ENCODE measurements at regions not wholly inside any gene's neighbourhood (a gene's known extent, or its start where the extent isn't known, plus 50 kb on each side); places are given as distances from the start of the nearest gene placed in this dataset.

DNA sequence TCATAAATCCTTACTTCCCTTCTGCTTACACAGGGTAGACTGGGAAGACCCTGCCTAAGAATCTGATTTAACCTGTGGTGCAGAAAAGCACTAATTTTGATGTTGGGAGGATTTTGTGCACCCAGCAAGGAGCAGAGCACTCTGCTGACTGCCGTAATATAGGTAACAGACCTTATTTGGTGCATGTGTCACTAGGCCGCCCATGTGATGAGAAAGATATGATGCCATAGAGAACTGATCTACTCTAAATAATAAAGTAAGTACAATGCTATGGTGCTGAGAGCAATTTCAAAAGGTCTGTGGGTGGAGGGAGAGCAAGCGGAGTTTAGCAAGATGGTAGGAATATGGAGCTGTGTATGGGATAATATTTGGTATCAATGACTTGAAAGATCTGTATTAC lies 1663.6 kb upstream of the SEL1L start:
- FAIRE-seq = no peak
- H3K27me3 ChIP-seq (ENCODE audit: control insufficient read depth in 2 of 2, insufficient read depth in 2 of 2, low read length in 2 of 2) = no peaks in the 10 kb centered on the region
- H3K9me3 ChIP-seq (replicated peaks; ENCODE audit: control insufficient read depth, insufficient read depth, low read length) = no peaks in the 10 kb centered on the region
- no TSS peak for BruUV-seq (replicated peaks)
- H2AFZ ChIP-seq (ENCODE audit: low read depth, low read length) = no peak overlapping the region
- H3K36me3 ChIP-seq (ENCODE audit: control insufficient read depth in 2 of 2, extremely low read depth in 1 of 2, insufficient read depth in 2 of 2, low read length in 2 of 2) = no peaks in the 10 kb centered on the region
- POLR2A ChIA-PET = no interaction called here
- no peaks in the 10 kb centered on the region for H3K4me1 ChIP-seq (ENCODE audit: control insufficient read depth, extremely low read depth, insufficient read depth, low read length)
- H4K20me1 ChIP-seq (replicated peaks; ENCODE audit: control insufficient read depth, extremely low read depth, insufficient read depth, low read length) = no peaks in the 10 kb centered on the region
- dilution Hi-C loops (cut with MboI; ENCODE audit: extremely low pct_ligation_motif_present, low sequenced_read_pairs) = no loop called here
- DNase-seq (ENCODE audit: low read depth, low spot score) = no peak
- CTCF ChIA-PET = no interaction called here
- no peaks in the 10 kb centered on the region for H3K79me2 ChIP-seq (ENCODE audit: control insufficient read depth, insufficient read depth, low read length)
- H3K27ac ChIP-seq (ENCODE audit: insufficient read depth, low read depth, low read length) = no peak overlapping the region
- H3K9me1 ChIP-seq (replicated peaks; ENCODE audit: control insufficient read depth, extremely low read depth, insufficient read depth, low read length) = no peaks in the 10 kb centered on the region
- TF ChIP-seq, protein P1, sequence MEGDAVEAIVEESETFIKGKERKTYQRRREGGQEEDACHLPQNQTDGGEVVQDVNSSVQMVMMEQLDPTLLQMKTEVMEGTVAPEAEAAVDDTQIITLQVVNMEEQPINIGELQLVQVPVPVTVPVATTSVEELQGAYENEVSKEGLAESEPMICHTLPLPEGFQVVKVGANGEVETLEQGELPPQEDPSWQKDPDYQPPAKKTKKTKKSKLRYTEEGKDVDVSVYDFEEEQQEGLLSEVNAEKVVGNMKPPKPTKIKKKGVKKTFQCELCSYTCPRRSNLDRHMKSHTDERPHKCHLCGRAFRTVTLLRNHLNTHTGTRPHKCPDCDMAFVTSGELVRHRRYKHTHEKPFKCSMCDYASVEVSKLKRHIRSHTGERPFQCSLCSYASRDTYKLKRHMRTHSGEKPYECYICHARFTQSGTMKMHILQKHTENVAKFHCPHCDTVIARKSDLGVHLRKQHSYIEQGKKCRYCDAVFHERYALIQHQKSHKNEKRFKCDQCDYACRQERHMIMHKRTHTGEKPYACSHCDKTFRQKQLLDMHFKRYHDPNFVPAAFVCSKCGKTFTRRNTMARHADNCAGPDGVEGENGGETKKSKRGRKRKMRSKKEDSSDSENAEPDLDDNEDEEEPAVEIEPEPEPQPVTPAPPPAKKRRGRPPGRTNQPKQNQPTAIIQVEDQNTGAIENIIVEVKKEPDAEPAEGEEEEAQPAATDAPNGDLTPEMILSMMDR (IDR thresholded peaks at IDR 0.05; ENCODE audit: extremely low read depth in 1 of 2, insufficient read depth in 1 of 2, low read depth in 1 of 2, low read length in 2 of 2) = no peak
- TF ChIP-seq POLR2A (IDR thresholded peaks at IDR 0.05; ENCODE audit: low read depth, low read length) (no peak), MYC (IDR thresholded peaks at IDR 0.05; ENCODE audit: low read depth, low read length) (no peak), POLR2AphosphoS5 (IDR thresholded peaks at IDR 0.05; ENCODE audit: insufficient read depth, low read depth, low read length) (no peak), JUN (IDR thresholded peaks at IDR 0.05; ENCODE audit: borderline replicate concordance, insufficient read depth, insufficient read length, low read depth) (no peak), GATA2 (IDR thresholded peaks at IDR 0.05; ENCODE audit: insufficient read depth, insufficient read length, low read depth, low read length) (no peak), FOS (IDR thresholded peaks at IDR 0.05; ENCODE audit: borderline replicate concordance, insufficient read depth, low read length) (no peak), EZH2 (IDR thresholded peaks at IDR 0.05; ENCODE audit: borderline replicate concordance, low read depth, low read length, severe bottlenecking) (no peak)
- TF ChIP-seq, protein P2, sequence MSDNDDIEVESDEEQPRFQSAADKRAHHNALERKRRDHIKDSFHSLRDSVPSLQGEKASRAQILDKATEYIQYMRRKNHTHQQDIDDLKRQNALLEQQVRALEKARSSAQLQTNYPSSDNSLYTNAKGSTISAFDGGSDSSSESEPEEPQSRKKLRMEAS (IDR thresholded peaks at IDR 0.05; ENCODE audit: insufficient read depth, insufficient read length) = no peak
- no peak overlapping the region for H3K4me3 ChIP-seq (replicated peaks in 1 of 3; ENCODE audit: insufficient read depth in 1 of 3, low read depth in 1 of 3, low read length in 3 of 3)
- intact Hi-C loops (cut with micrococcal nuclease) = no loop called here
- no peak overlapping the region for H3K9ac ChIP-seq (replicated peaks; ENCODE audit: extremely low read depth, insufficient read depth, low read length)
- H3K4me2 ChIP-seq (ENCODE audit: insufficient read depth, low read length) = no peak overlapping the region
